ENCODE measurements at regions not wholly inside any gene's neighbourhood (a gene's known extent, or its start where the extent isn't known, plus 50 kb on each side); places are given as distances from the start of the nearest gene placed in this dataset.

- ATAC-seq (ENCODE audit: poor library complexity) (no peak), DNase-seq (no peak)
- POLR2A ChIA-PET = no interaction called here
- Histone ChIP-seq H3K4me3 (ENCODE audit: low read length) (no peak overlapping the region), H3K36me3 (ENCODE audit: insufficient read depth, low read length) (no peaks in the 10 kb centered on the region), H3K27me3 (ENCODE audit: control insufficient read depth in 1 of 2, insufficient read depth in 2 of 2, low read length in 2 of 2) (peaks cover 6% of the 10 kb centered on the region in 2 experiments), H3K9me3 (ENCODE audit: control insufficient read depth in 1 of 2, insufficient read depth in 1 of 2, low read length in 2 of 2) (peaks cover 0 to 7% of the 10 kb centered on the region in 2 experiments), H3K27ac (ENCODE audit: low read depth in 1 of 2, low read length in 2 of 2) (no peak overlapping the region), H3K4me1 (ENCODE audit: insufficient read depth, low read length) (no peaks in the 10 kb centered on the region)
- Mint-ChIP-seq H3K36me3 (ENCODE audit: low read depth) (no peaks in the 10 kb centered on the region), H3K4me3 (no peak overlapping the region), H3K27ac (no peak overlapping the region), H3K9me3 (no peaks in the 10 kb centered on the region), H3K27me3 (peaks cover 22% of the 10 kb centered on the region), H3K4me1 (ENCODE audit: low read depth) (no peaks in the 10 kb centered on the region)
- TF ChIP-seq CTCF (IDR thresholded peaks at IDR 0.05) = no peak
- CTCF ChIA-PET = no interaction called here
- intact Hi-C loops (cut with DNase I, micrococcal nuclease) = no loop called here
Observed at GRCh38 chr7:32323712-32324111, 166.5 kb downstream of the LSM5 start.

- intact Hi-C loops (cut with DNase I, micrococcal nuclease) = no loop called here
- CTCF ChIA-PET = no interaction called here
- Histone ChIP-seq H3K36me3 (ENCODE audit: insufficient read depth, low read length) (no peaks in the 10 kb centered on the region), H3K4me1 (ENCODE audit: insufficient read depth, low read length) (no peaks in the 10 kb centered on the region), H3K27ac (ENCODE audit: low read depth in 1 of 2, low read length in 2 of 2) (no peak overlapping the region), H3K4me3 (ENCODE audit: low read length) (no peak overlapping the region), H3K9me3 (ENCODE audit: control insufficient read depth in 1 of 2, insufficient read depth in 1 of 2, low read length in 2 of 2) (peaks cover 0 to 13% of the 10 kb centered on the region in 2 experiments), H3K27me3 (ENCODE audit: control insufficient read depth in 1 of 2, insufficient read depth in 2 of 2, low read length in 2 of 2) (peaks cover 6 to 13% of the 10 kb centered on the region in 2 experiments)
- no peak overlapping the region for H3K4me3 Mint-ChIP-seq
- H3K27ac Mint-ChIP-seq = no peak overlapping the region
- no peak for DNase-seq
- no peak for TF ChIP-seq CTCF (IDR thresholded peaks at IDR 0.05)
- no peak for ATAC-seq (ENCODE audit: poor library complexity)
- no peaks in the 10 kb centered on the region for H3K36me3 Mint-ChIP-seq (ENCODE audit: low read depth)
- POLR2A ChIA-PET = no interaction called here
- H3K27me3 Mint-ChIP-seq = peaks cover 31% of the 10 kb centered on the region
- H3K9me3 Mint-ChIP-seq = no peaks in the 10 kb centered on the region
- no peaks in the 10 kb centered on the region for H3K4me1 Mint-ChIP-seq (ENCODE audit: low read depth)
Observed at GRCh38 chr7:32319012-32319382, 171.2 kb downstream of the LSM5 start.

GRCh38 chr7:32318300-32319011, 171.7 kb downstream of the LSM5 start:
- intact Hi-C loops (cut with DNase I, micrococcal nuclease) = no loop called here
- DNase-seq (no peak), ATAC-seq (ENCODE audit: poor library complexity) (no peak)
- no peaks in the 10 kb centered on the region for H3K4me1 ChIP-seq (ENCODE audit: insufficient read depth, low read length)
- CTCF ChIA-PET = no interaction called here
- H3K9me3 Mint-ChIP-seq = no peaks in the 10 kb centered on the region
- H3K27ac Mint-ChIP-seq = no peak overlapping the region
- H3K36me3 ChIP-seq (ENCODE audit: insufficient read depth, low read length) = no peaks in the 10 kb centered on the region
- TF ChIP-seq CTCF (IDR thresholded peaks at IDR 0.05) = no peak
- POLR2A ChIA-PET = no interaction called here
- H3K9me3 ChIP-seq (ENCODE audit: control insufficient read depth in 1 of 2, insufficient read depth in 1 of 2, low read length in 2 of 2) = peaks cover 0 to 13% of the 10 kb centered on the region in 2 experiments
- H3K27me3 ChIP-seq (ENCODE audit: control insufficient read depth in 1 of 2, insufficient read depth in 2 of 2, low read length in 2 of 2) = peaks cover 6 to 11% of the 10 kb centered on the region in 2 experiments
- no peaks in the 10 kb centered on the region for H3K36me3 Mint-ChIP-seq (ENCODE audit: low read depth)
- no peak overlapping the region for H3K27ac ChIP-seq (ENCODE audit: low read depth in 1 of 2, low read length in 2 of 2)
- no peaks in the 10 kb centered on the region for H3K4me1 Mint-ChIP-seq (ENCODE audit: low read depth)
- H3K4me3 Mint-ChIP-seq = no peak overlapping the region
- H3K27me3 Mint-ChIP-seq = peaks cover 31% of the 10 kb centered on the region
- H3K4me3 ChIP-seq (ENCODE audit: low read length) = no peak overlapping the region
